NT2/D1 (cell line): ENCODE measurements at regions not wholly inside any gene's neighbourhood (a gene's known extent, or its start where the extent isn't known, plus 50 kb on each side); places are given as distances from the start of the nearest gene placed in this dataset.

Experiments
- DNase-seq: peaks from one replicate; pipeline ENCODE4 v3.0.0-alpha.2; 2011; ENCODE audit warnings: low read depth, low spot score
- H3K27me3 ChIP-seq: 2 replicates; pipeline ENCODE4 v1.6.0; 2011; ENCODE audit warnings: mild to moderate bottlenecking; ENCODE audit not compliant: insufficient read length, insufficient read depth
- H3K36me3 ChIP-seq: 2 replicates; pipeline ENCODE4 v1.6.1; 2011; ENCODE audit warnings: mild to moderate bottlenecking, low read length, mixed read lengths; ENCODE audit not compliant: insufficient read depth, insufficient read length
- H3K4me1 ChIP-seq: 2 replicates; pipeline ENCODE4 v1.5.1; 2011; ENCODE audit not compliant: insufficient read depth, insufficient read length
- H3K4me3 ChIP-seq: 2 replicates; pipeline ENCODE4 v1.5.1; 2011; ENCODE audit warnings: low read depth; ENCODE audit not compliant: insufficient read length
- H3K9ac ChIP-seq: 2 replicates; pipeline ENCODE4 v1.6.0; 2011; ENCODE audit warnings: low read depth; ENCODE audit not compliant: insufficient read length
- H3K9me3 ChIP-seq: 2 replicates; pipeline ENCODE4 v1.5.1; 2011; ENCODE audit warnings: mild to moderate bottlenecking, low read length; ENCODE audit not compliant: insufficient read depth
- SUZ12 ChIP-seq: IDR thresholded peaks from 2 replicates; pipeline ENCODE4 v1.6.1; 2011; ENCODE audit not compliant: insufficient read length, insufficient read depth; ENCODE audit errors: extremely low read depth
- YY1 ChIP-seq: IDR thresholded peaks from 2 replicates; pipeline ENCODE4 v1.6.1; 2011; ENCODE audit not compliant: insufficient read length, insufficient read depth
- ZNF274 ChIP-seq: IDR thresholded peaks from 2 replicates; pipeline ENCODE4 v1.6.1; 2011; ENCODE audit warnings: mild to moderate bottlenecking, low read depth, low read length

- TF ChIP-seq ZNF274 (no peak), YY1 (no peak), SUZ12 (no peak)
- no peak overlapping the region for H3K4me3 ChIP-seq
- DNase-seq = no peak
- H3K36me3 ChIP-seq = no peaks in the 10 kb centered on the region
- H3K9ac ChIP-seq = no peak overlapping the region
- no peaks in the 10 kb centered on the region for H3K27me3 ChIP-seq
- 0 out of 2 replicates have a peak, but pooled peaks cover 4% of the 10 kb centered on the region for H3K9me3 ChIP-seq
- H3K4me1 ChIP-seq = no peaks in the 10 kb centered on the region
Observed at GRCh38 chr4:105092356-105092755, 54.3 kb upstream of the TET2 start.

GRCh38 chr4:105092768-105093167 is 53.9 kb upstream of the TET2 start:
- Histone ChIP-seq H3K27me3 (no peaks in the 10 kb centered on the region), H3K9ac (no peak overlapping the region), H3K36me3 (no peaks in the 10 kb centered on the region), H3K4me1 (no peaks in the 10 kb centered on the region), H3K4me3 (no peak overlapping the region), H3K9me3 (0 out of 2 replicates have a peak, but pooled peaks cover 5% of the 10 kb centered on the region)
- DNase-seq = no peak
- TF ChIP-seq SUZ12 (no peak), ZNF274 (no peak), YY1 (no peak)

- no peak overlapping the region for H3K4me3 ChIP-seq
- 0 out of 2 replicates have a peak, but pooled peaks cover 5% of the 10 kb centered on the region for H3K9me3 ChIP-seq
- H3K36me3 ChIP-seq = no peaks in the 10 kb centered on the region
- no peaks in the 10 kb centered on the region for H3K27me3 ChIP-seq
- no peaks in the 10 kb centered on the region for H3K4me1 ChIP-seq
- DNase-seq = no peak
- TF ChIP-seq YY1 = no peak
- H3K9ac ChIP-seq = no peak overlapping the region
Observed at GRCh38 chr4:105093975-105094374, 52.7 kb upstream of the TET2 start.
